Hepatocyte (in vitro differentiated cells): ENCODE measurements at regions not wholly inside any gene's neighbourhood (a gene's known extent, or its start where the extent isn't known, plus 50 kb on each side); places are given as distances from the start of the nearest gene placed in this dataset.

Experiments
- CTCF ChIP-seq: fragments of 200-600 bp; sonication (generic); IDR thresholded peaks from 2 replicates; pipeline ENCODE4 v1.5.1; 2016; ENCODE audit warnings: antibody characterized with exemption, mild to moderate bottlenecking; ENCODE audit not compliant: poor library complexity
- EZH2 ChIP-seq: fragments of 200-600 bp; sonication (generic); IDR thresholded peaks from 2 replicates; pipeline ENCODE4 v1.6.1; 2016; ENCODE audit warnings: antibody characterized with exemption, mild to moderate bottlenecking, borderline replicate concordance
- EZH2phosphoT487 ChIP-seq: fragments of 200-600 bp; sonication (generic); IDR thresholded peaks from one replicate; pipeline ENCODE4 v1.6.1; 2018; ENCODE audit warnings: antibody characterized with exemption, mild to moderate bottlenecking, low read depth, moderate library complexity; ENCODE audit not compliant: unreplicated experiment, severe bottlenecking

- no peak for TF ChIP-seq EZH2
- TF ChIP-seq CTCF: no peak
- TF ChIP-seq EZH2phosphoT487: no peak
Observed at GRCh38 chr3:68211637-68212036, 557.2 kb upstream of the SUCLG2 start.
